NCI-H1694 treated with DMSO at 0.1 percent for 48 hours (cell line): ENCODE measurements at regions not wholly inside any gene's neighbourhood (a gene's known extent, or its start where the extent isn't known, plus 50 kb on each side); places are given as distances from the start of the nearest gene placed in this dataset.
"Not testable (repeated sequence)": the region's sequence is repeated elsewhere in the genome, so short reads cannot be mapped to it uniquely, and the experiment has no call there.

Experiments used
- DNase-seq: peaks from one replicate; lab custom pipeline; 2025; lab: John Stamatoyannopoulos, UW

GRCh38 chr20:6660441-6660840 is 107.0 kb upstream of the BMP2 start:
- no peak for DNase-seq

DNA sequence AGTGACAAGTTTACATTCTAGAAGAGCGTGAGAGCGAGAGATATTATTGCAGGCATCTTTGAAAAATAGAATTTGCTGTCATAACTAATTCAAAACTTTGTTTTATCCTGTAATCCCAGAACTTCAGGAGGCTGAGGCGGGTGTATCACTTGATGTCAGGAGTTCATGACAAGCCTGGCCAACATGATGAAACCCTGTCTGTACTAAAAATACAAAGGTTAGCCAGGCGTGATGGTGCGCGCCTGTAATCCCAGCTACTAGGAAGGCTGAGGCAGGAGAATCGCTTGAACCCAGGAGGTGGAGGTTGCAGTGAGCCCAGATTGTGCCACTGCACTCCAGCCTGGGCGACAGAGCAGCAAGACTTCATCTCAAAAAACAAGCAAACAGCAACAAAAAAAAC is 108.6 kb upstream of the BMP2 start:
- not testable (repeated sequence) for DNase-seq

GRCh38 chr20:6657904-6658303 is 109.6 kb upstream of the BMP2 start:
- DNase-seq, result no peak

DNA sequence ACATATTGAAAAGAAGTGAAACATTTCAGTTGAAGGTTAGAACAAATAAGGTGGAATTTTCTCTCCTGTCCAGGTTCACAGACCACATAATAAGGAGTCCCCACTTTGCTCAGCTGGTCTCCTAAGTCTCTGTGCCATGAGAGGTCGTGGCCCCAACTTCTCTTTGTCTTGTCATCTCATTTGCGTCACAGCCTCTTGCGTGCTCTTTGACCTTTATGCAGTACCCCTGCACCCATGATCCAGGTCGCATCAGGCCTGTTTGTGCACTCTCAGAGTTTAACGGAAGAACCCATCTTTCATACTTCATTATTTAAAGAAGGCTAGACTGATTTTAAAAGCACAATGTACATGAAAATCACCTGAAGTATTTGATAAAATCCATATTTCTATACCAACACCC is 110.4 kb upstream of the BMP2 start:
- no peak for DNase-seq

GRCh38 chr20:6654513-6655252 is 112.8 kb upstream of the BMP2 start:
- no peak for DNase-seq

GRCh38 chr20:6651561-6651960 is 115.9 kb upstream of the BMP2 start:
- DNase-seq, result no peak

DNA sequence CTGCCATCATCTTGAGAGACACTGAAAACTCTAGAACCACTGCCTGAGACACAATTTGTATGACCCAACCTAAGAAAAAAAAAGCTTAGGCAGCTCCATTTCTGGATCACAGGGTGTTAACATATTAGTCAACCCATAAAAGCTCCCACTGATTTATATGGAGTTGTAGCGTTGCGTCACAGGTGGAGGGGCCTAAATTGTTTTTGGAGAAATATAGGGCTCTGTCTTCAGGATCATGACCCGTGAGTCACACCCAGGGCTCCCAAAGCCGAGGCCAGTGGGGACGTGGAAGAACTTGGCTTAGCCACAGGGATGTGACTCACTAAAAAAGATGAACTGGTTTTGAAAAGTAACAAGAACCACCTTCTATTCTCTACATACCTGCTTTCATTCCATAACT is 116.5 kb upstream of the BMP2 start:
- no peak for DNase-seq

DNA sequence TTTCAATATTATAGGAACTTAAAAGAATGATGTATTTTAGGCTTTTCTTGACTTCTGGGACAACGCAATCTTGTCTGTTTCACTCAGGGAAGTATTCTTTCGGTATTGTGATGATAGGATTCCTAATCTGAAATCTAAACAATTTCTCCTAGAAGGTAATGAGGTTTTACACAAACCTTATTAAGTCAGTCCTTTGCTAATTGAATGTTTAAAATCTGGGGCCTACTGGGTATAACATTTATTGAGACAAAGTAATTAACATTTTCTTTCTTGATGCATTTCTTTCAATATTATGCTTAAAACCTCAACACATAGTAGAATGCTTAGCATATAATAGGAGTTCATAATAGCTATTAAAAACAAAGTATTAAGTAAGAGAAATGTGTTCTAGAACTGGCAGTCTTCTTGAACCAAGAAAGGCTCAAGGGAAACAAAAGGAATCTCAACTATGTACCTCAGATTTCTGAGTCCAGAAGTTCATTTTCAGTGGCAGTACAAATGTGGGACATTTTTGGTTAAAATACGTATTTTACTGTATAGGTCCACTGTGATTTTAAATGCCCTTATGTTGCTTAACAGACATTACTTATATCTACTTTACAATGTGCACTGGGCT is 121.4 kb upstream of the BMP2 start:
- DNase-seq, result no peak

DNA sequence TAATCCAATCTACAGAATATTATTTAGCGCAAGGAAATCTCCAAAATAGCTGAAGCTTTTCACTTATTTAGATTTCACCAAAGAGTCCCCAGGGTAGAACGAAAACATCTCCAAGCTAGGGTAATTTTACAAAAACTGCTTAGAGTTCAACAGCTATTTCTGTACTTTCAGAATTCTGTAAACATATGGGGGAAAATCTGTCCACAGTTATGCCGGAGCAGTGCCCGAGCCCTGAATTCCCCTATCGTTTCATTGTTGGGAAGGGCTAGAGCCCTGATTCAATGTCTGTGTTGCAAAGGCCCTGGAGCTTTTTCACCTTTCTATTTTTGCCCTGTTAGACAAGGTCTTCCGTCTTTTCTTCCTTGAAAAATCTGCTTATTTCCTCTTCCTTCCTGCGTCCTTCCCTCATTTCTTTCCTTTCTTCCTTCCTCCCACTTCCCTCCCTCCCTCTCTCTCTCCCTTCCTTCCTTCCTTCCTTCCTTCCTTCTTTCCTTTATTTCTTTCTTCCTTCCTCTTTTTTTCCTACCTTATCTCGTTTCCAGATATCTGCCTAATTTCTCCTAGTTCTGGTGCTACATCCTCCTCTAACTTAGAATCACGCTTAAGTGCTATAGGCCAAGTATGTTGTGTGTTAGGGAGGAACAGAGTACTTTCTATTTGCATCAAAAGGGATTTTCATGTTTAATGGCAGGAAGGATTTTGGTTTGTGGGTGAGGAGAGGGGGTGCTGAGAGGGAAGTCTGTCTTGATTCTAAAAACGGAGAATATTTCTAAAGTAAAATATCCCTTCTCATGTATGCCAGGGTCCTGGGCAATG is 122.5 kb upstream of the BMP2 start:
- DNase-seq, result no peak

DNA sequence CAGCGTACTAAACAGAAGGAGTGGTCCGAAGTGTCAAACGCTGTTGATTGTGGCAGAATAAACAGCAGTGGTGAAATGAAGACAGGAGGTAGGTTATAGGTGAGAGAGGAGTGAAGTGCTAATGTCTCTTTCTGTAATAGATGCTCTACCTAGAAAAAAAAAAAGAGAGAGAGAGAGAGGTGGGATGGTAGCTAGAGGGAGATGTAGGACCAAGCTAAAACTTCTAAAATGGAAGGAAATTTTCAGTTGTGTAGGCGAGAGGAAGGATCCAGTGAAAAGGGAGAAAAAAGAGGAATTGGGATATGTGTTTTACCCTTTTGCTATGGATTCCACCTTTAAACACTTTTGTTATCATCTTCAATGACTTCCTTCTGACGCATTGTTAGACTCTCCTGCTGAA is 126.5 kb upstream of the BMP2 start:
- DNase-seq, result no peak

DNA sequence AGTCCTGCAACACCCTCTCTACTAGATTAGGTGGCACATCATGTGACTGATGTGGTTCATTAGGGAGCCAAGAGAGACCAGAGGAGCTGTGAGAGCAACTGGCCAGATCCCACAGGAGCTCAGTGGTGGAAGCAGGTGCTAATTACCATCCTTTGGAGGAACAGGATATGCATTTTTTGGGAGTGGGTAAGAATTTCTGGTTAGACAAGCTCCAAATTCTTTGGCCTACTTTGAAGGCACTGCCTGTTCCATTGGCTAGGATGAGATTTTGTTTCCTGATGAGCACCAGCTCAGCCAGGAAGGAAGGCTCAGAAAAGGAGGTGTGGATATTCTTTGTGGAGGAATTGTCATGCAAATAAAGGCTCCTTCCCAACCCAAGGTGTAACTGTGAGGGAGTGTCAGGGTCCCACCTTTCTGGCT is 130.3 kb upstream of the BMP2 start:
- no peak for DNase-seq

GRCh38 chr20:6636209-6637159 is 131.0 kb upstream of the BMP2 start:
- DNase-seq, result peak; percentile 8

- no peak for DNase-seq
Measured at GRCh38 chr20:6635034-6635736, 132.3 kb upstream of the BMP2 start.

DNA sequence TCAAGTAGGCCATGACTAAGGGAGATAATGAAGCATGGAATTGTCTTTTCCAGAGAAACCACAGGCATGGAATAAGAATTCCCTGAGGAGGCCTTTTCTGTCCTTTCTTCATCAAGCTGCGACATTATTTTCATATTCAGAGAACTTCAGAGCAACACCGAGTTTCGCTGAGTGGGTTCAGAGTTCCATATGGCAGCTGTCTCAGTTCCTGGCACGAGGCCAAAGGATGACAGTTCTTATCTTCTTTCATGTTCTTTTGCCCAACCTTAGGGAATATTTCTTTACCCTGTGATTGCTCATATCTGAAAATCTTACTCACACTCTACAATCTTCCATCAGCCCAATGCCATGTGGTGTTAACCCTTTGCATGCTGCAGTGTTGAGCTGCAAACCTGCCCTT is 135.3 kb upstream of the BMP2 start:
- peak; percentile 15 for DNase-seq

DNA sequence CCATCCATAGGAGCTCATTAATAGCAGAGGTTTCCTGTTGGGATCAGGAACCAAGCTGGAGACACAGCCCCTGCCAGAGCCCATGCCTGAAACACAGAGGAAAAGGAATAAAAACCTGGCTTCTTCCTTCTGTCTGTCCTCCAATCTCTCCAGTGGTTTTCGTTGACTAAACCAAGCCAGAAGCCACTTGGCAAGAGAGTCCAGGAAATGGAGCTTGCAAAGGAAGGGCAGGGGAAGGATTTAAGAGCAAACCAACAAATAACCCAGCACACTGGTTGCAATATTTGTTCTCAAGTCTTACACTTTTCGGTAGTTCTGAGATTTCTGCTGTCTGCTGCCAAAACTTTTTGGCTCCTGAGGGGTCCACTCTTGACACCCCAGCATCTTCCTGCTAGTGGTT is 137.0 kb upstream of the BMP2 start:
- DNase-seq, result no peak

GRCh38 chr20:6629564-6629963 is 137.9 kb upstream of the BMP2 start:
- no peak for DNase-seq

DNA sequence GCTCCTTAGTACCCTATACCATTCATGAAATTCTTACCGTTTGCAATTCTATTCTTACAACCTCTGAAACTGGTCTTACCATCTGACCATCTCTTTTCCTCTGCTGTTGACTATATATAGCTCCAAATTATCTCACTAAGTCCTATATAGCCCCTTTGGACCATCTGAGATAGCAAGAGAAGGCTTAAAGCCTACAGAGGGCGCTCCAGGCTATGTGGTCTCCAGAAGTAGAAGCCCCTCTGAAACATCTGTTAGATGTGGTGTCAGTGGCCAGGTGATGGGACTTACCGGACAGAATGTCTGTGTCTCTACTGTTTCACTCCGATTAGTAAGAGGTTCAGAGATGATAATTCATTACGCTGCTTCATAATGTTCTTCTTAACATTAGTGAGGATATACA is 140.7 kb upstream of the BMP2 start:
- DNase-seq, result no peak

- no peak for DNase-seq
Measured at GRCh38 chr20:6623989-6624388, 143.5 kb upstream of the BMP2 start.

GRCh38 chr20:6622041-6622440 is 145.4 kb upstream of the BMP2 start:
- no peak for DNase-seq

DNA sequence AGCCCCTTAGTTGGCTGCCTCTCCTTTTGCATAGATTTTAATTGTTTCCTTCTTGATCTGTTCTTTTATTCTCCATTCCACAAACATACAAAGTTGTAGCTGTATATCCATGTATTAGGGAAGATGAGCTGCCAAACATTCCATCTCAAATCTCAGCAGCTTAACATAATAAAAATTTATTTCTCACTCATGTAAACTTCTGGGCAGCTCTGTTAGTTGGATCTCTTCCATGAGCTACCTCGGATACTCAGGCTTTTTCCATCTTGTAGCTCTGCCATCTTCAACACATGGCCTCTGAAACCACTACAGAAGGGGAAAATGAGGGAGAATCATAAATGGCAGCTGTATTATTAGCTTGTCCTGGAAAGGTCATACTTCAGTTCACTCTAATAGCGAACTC is 149.4 kb upstream of the BMP2 start:
- DNase-seq, result no peak

DNA sequence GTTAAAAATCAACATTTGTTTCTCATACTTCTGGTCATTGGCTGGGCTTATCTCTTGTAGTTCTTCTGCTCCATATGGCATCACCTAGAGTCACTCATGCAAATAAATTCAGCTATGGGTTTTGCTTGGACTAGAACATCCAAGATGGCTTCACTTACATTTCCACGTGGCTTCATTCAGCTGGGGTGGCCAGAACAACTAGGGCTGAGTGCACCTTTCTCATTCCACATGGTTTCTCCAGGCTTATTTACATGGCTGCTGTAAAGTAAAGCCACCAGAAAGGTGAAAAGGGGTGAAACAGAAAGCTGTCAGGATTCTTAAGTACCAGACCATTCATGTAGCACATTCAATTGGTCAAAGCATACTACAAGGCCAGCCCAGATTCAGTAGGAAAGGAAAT is 151.1 kb upstream of the BMP2 start:
- DNase-seq, result no peak
